HEK293 (cell line): ENCODE measurements at regions not wholly inside any gene's neighbourhood (a gene's known extent, or its start where the extent isn't known, plus 50 kb on each side); places are given as distances from the start of the nearest gene placed in this dataset.

ENCODE experiments used
- CTCF ChIP-seq: fragments of 450-650 bp; formaldehyde crosslinking; IDR thresholded peaks from 2 replicates; pipeline ENCODE4 v1.5.1; 2016; ENCODE audit warnings: missing biosample characterization, missing genetic modification characterization
- YY1 ChIP-seq: fragments of 450-650 bp; formaldehyde crosslinking; IDR thresholded peaks from 2 replicates; pipeline ENCODE4 v1.5.1; 2018; ENCODE audit warnings: missing biosample characterization, missing genetic modification characterization
- ZBTB20 ChIP-seq: fragments of 450-650 bp; formaldehyde crosslinking; IDR thresholded peaks from 2 replicates; pipeline ENCODE4 v1.5.1; 2016; ENCODE audit warnings: missing biosample characterization, missing genetic modification characterization
- ZNF266 ChIP-seq: fragments of 450-650 bp; formaldehyde crosslinking; IDR thresholded peaks from 2 replicates; pipeline ENCODE4 v1.5.1; 2016; ENCODE audit warnings: missing biosample characterization, missing genetic modification characterization, low read depth
- ZNF560 ChIP-seq: fragments of 450-650 bp; formaldehyde crosslinking; IDR thresholded peaks from 2 replicates; pipeline ENCODE4 v1.5.1; 2017; ENCODE audit warnings: missing biosample characterization, missing genetic modification characterization, borderline replicate concordance
- TF ChIP-seq, protein P1 (sequence below): IDR thresholded peaks from 2 replicates; pipeline ENCODE4 v1.6.1; 2011; ENCODE audit warnings: mild to moderate bottlenecking, low read depth, low read length, borderline replicate concordance

DNA sequence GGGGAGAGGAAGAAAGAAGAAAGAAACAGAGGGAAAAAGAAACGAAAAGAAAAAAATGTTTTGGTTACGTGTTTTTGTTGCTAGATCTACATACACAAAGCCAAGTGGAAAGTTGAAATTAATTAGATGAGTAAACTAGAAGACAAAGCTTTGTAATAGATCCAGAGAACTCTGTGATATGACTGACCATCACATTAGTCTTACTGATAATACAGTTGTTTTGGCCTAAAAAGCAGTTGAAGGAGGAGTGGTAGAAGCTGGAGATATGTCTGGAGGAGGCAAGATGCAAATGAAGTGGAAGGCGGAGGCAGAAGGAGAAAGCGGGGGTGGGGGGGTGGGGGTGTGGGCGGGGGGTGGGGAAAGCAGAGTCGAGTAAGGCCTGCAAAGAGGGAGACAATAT is 500.1 kb upstream of the ID4 start:
- TF ChIP-seq, protein P1, sequence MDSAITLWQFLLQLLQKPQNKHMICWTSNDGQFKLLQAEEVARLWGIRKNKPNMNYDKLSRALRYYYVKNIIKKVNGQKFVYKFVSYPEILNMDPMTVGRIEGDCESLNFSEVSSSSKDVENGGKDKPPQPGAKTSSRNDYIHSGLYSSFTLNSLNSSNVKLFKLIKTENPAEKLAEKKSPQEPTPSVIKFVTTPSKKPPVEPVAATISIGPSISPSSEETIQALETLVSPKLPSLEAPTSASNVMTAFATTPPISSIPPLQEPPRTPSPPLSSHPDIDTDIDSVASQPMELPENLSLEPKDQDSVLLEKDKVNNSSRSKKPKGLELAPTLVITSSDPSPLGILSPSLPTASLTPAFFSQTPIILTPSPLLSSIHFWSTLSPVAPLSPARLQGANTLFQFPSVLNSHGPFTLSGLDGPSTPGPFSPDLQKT = no peak
- TF ChIP-seq CTCF (tag by site-specific recombination) (no peak), ZBTB20 (tag by site-specific recombination) (no peak), ZNF560 (tag by site-specific recombination) (no peak), YY1 (tag by site-specific recombination) (no peak), ZNF266 (tag by site-specific recombination) (no peak)
